HCT116 (cell line): ENCODE measurements at regions not wholly inside any gene's neighbourhood (a gene's known extent, or its start where the extent isn't known, plus 50 kb on each side); places are given as distances from the start of the nearest gene placed in this dataset.

ENCODE experiments used
- ATAC-seq: fragments of 200-7000 bp; cut with Tn5 transposase; 2 replicates; pipeline ENCODE4 v1.9.1; 2020; ENCODE audit warnings: mild to moderate bottlenecking, moderate library complexity
- BruUV-seq: library from RNA; stranded (reverse); fragments of 400-500 nt; replicated peaks from 2 replicates; lab custom pipeline; 2021; lab: Mats Ljungman, UMichigan
- CTCF ChIA-PET: fragments of 300-600 bp; sonication (Branson Sonifier 250); formaldehyde crosslinking; loops from one replicate; lab custom pipeline; 2021; ENCODE audit warnings: antibody characterized with exemption; lab: Charles Lee
- POLR2A ChIA-PET: fragments of 300-600, 350-600 bp; sonication (Branson Sonifier 250); formaldehyde crosslinking; loops from one replicate; lab custom pipeline; 2021; ENCODE audit warnings: antibody characterized with exemption; lab: Charles Lee
- RAD21 ChIA-PET, 2 experiments: fragments of 300-600 bp; sonication (Branson Sonifier 250); formaldehyde crosslinking; loops; one replicate each; lab custom pipeline; 2023; ENCODE audit warnings: low total read pairs in 2 of 2; ENCODE audit not compliant: uncharacterized antibody in 2 of 2, unreplicated experiment in 2 of 2, low non-redundant PET in 1 of 2; lab: Charles Lee
- DNase-seq: peaks from one replicate; pipeline ENCODE4 v3.0.0-alpha.2; 2010; ENCODE audit warnings: low read depth, low spot score
- H2AFZ ChIP-seq: fragments of 200-600 bp; shearing (Covaris generic), sonication (generic); 2 replicates; pipeline ENCODE4 v1.6.1; 2017; ENCODE audit warnings: low read depth, mixed run types, mixed read lengths, antibody characterized with exemption, low read length; ENCODE audit not compliant: poor library complexity, severe bottlenecking
- H3K27ac ChIP-seq: 2 replicates; pipeline ENCODE4 v1.5.1; 2012; ENCODE audit warnings: low read depth, low read length
- H3K27me3 ChIP-seq: fragments of 200-600 bp; sonication (generic); 2 replicates; pipeline ENCODE4 v1.6.1; 2016; ENCODE audit warnings: mixed run types, low read length, mixed read lengths; ENCODE audit not compliant: insufficient read depth
- H3K36me3 ChIP-seq, 2 experiments: fragments of 200-500 bp in 1 of 2; fragments of 200-600 bp in 1 of 2; sonication (Bioruptor generic) in 1 of 2; sonication (generic) in 1 of 2; 2 replicates each; pipeline versions ENCODE4 v1.5.1 to v1.6.1; 2014 to 2016; ENCODE audit warnings: low read length in 2 of 2, inconsistent platforms in 1 of 2, mixed read lengths in 1 of 2, mixed run types in 1 of 2; ENCODE audit not compliant: insufficient read depth in 2 of 2, control insufficient read depth in 1 of 2
- H3K4me1 ChIP-seq, 2 experiments: fragments of 200-600 bp in 1 of 2; sonication (generic) in 1 of 2; 2 replicates each; pipeline versions ENCODE4 v1.5.1 to v1.6.1; 2012 to 2017; ENCODE audit warnings: low read length in 2 of 2, inconsistent platforms in 1 of 2, mild to moderate bottlenecking in 1 of 2, mixed read lengths in 1 of 2, mixed run types in 1 of 2, moderate library complexity in 1 of 2; ENCODE audit not compliant: insufficient read depth in 2 of 2, control insufficient read depth in 1 of 2
- H3K4me2 ChIP-seq: fragments of 200-600 bp; sonication (generic); 2 replicates; pipeline ENCODE4 v1.6.1; 2017; ENCODE audit warnings: mixed run types, low read length, mixed read lengths
- H3K4me3 ChIP-seq, 2 experiments: fragments of 200-600 bp in 1 of 2; sonication (generic) in 1 of 2; replicated peaks in 1 of 2; 2 replicates each; pipeline ENCODE4 v1.5.1; 2011 to 2016; ENCODE audit warnings: low read length in 2 of 2, control low read depth in 1 of 2, low read depth in 1 of 2, mild to moderate bottlenecking in 1 of 2, mixed read lengths in 1 of 2, mixed run types in 1 of 2
- H3K79me2 ChIP-seq: fragments of 200-600 bp; sonication (generic); 2 replicates; pipeline ENCODE4 v1.6.1; 2017; ENCODE audit warnings: mild to moderate bottlenecking, mixed run types, low read length, moderate library complexity, mixed read lengths; ENCODE audit not compliant: insufficient read depth
- H3K9ac ChIP-seq: fragments of 200-600 bp; sonication (generic); 2 replicates; pipeline ENCODE4 v1.6.1; 2016; ENCODE audit warnings: low read length, mixed read lengths
- H3K9me2 ChIP-seq: fragments of 200-600 bp; sonication (generic), shearing (Covaris generic); 2 replicates; pipeline ENCODE4 v1.6.1; 2017; ENCODE audit warnings: mixed run types, mild to moderate bottlenecking, moderate library complexity; ENCODE audit not compliant: insufficient read depth
- H3K9me3 ChIP-seq, 2 experiments: fragments of 200-500 bp in 1 of 2; fragments of 200-600 bp in 1 of 2; sonication (Bioruptor generic) in 1 of 2; sonication (generic) in 1 of 2; 2 replicates each; pipeline ENCODE4 v1.6.1; 2014 to 2017; ENCODE audit warnings: low read length in 2 of 2, mixed read lengths in 2 of 2, inconsistent platforms in 1 of 2, low read depth in 1 of 2, mild to moderate bottlenecking in 1 of 2, mixed run types in 1 of 2, moderate library complexity in 1 of 2; ENCODE audit not compliant: control insufficient read depth in 1 of 2, insufficient read depth in 1 of 2
- H4K20me1 ChIP-seq: fragments of 200-600 bp; sonication (generic), shearing (Covaris generic); 2 replicates; pipeline ENCODE4 v1.6.1; 2017; ENCODE audit warnings: mixed run types, mild to moderate bottlenecking, moderate library complexity; ENCODE audit not compliant: insufficient read depth
- CBX3 ChIP-seq: IDR thresholded peaks from 2 replicates; pipeline ENCODE4 v1.6.1; 2012; ENCODE audit warnings: low read depth
- CEBPB ChIP-seq: IDR thresholded peaks from 2 replicates; pipeline ENCODE4 v1.6.1; 2012; ENCODE audit warnings: low read depth
- ELF1 ChIP-seq: IDR thresholded peaks from 2 replicates; pipeline ENCODE4 v1.6.1; 2012; ENCODE audit warnings: low read depth, borderline replicate concordance
- EZH2phosphoT487 ChIP-seq: fragments of 200-600 bp; IDR thresholded peaks from 2 replicates; pipeline ENCODE4 v1.6.1; 2018; ENCODE audit warnings: antibody characterized with exemption, borderline replicate concordance
- JUND ChIP-seq: IDR thresholded peaks from 2 replicates; pipeline ENCODE4 v1.6.1; 2012
- POLR2AphosphoS5 ChIP-seq: IDR thresholded peaks from 2 replicates; pipeline ENCODE4 v1.6.1; 2011; ENCODE audit warnings: mild to moderate bottlenecking, low read depth, low read length, moderate library complexity
- SIN3A ChIP-seq: IDR thresholded peaks from 2 replicates; pipeline ENCODE4 v1.6.1; 2012; ENCODE audit warnings: low read depth
- SP1 ChIP-seq: IDR thresholded peaks from 2 replicates; pipeline ENCODE4 v1.6.1; 2012; ENCODE audit warnings: low read depth
- TCF7L2 ChIP-seq: IDR thresholded peaks from 2 replicates; pipeline ENCODE4 v1.7.0; 2011; ENCODE audit warnings: borderline replicate concordance, inconsistent platforms; ENCODE audit not compliant: insufficient read depth, insufficient read length; ENCODE audit errors: extremely low read depth
- YY1 ChIP-seq: IDR thresholded peaks from 2 replicates; pipeline ENCODE4 v1.6.1; 2011; ENCODE audit warnings: low read length, low read depth, moderate library complexity, mild to moderate bottlenecking; ENCODE audit not compliant: insufficient replicate concordance; ENCODE audit errors: extremely low read depth
- ZFX ChIP-seq: fragments of 450-650 bp; IDR thresholded peaks from 2 replicates; pipeline ENCODE4 v1.6.1; 2017
- ZNF274 ChIP-seq: fragments of 200-500 bp; sonication (Bioruptor generic); IDR thresholded peaks from 2 replicates; pipeline ENCODE4 v1.6.1; 2014; ENCODE audit warnings: mild to moderate bottlenecking, low read depth, low read length, inconsistent platforms
- intact Hi-C: fragments of 100-400 bp; cut with micrococcal nuclease; formaldehyde crosslinking; loops from 2 replicates; pipeline ENCODE4 v1.10.0; 2022
- TF ChIP-seq, protein P1 (sequence below): IDR thresholded peaks from 2 replicates; pipeline ENCODE4 v1.6.1; 2012
- TF ChIP-seq, protein P2 (sequence below): IDR thresholded peaks from 2 replicates; pipeline ENCODE4 v1.6.1; 2012

DNA sequence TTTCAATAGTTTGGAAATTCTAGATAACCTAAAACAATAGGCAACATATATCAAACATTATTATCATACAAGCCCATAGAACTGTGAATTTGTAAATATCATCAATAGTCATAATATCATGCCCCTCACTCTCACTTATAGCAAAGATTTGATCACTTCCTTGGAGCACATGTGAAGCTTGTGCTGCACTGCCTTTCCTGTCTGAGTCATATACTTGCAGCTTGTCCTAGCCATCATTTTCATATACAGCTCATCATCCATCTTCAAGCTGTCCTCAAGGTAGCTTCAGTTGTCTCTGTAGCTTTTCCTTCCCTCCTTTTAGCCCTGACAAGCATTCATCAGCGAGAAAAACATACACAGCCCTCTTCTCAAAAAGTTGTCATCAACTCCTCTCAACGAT, 746.5 kb upstream of the FOXG1 start:
- Histone ChIP-seq H3K4me1 (no peaks in the 10 kb centered on the region), H3K27me3 (no peaks in the 10 kb centered on the region), H3K9me3 (peaks cover 12 to 18% of the 10 kb centered on the region in 2 experiments; a peak in 3 of 4 replicates), H3K9me2 (no peaks in the 10 kb centered on the region), H3K4me2 (no peak overlapping the region), H3K4me3 (no peak overlapping the region), H3K27ac (no peak overlapping the region), H3K79me2 (no peaks in the 10 kb centered on the region), H3K36me3 (no peaks in the 10 kb centered on the region), H2AFZ (no peak overlapping the region), H3K9ac (no peak overlapping the region), H4K20me1 (no peaks in the 10 kb centered on the region)
- DNase-seq (no peak), ATAC-seq (no peak)
- RAD21 ChIA-PET, result no interaction called here
- no TSS peak for BruUV-seq
- POLR2A ChIA-PET, result no interaction called here
- intact Hi-C loops, result no loop called here
- no peak for TF ChIP-seq CBX3
- TF ChIP-seq, protein P1, sequence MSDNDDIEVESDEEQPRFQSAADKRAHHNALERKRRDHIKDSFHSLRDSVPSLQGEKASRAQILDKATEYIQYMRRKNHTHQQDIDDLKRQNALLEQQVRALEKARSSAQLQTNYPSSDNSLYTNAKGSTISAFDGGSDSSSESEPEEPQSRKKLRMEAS, result no peak
- no peak for TF ChIP-seq EZH2phosphoT487
- no peak for TF ChIP-seq TCF7L2
- TF ChIP-seq CEBPB, result no peak
- TF ChIP-seq, protein P2, sequence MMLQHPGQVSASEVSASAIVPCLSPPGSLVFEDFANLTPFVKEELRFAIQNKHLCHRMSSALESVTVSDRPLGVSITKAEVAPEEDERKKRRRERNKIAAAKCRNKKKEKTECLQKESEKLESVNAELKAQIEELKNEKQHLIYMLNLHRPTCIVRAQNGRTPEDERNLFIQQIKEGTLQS, result no peak
- no peak for TF ChIP-seq ELF1
- TF ChIP-seq ZFX, result no peak
- no peak for TF ChIP-seq ZNF274
- no peak for TF ChIP-seq POLR2AphosphoS5
- no peak for TF ChIP-seq JUND
- TF ChIP-seq SP1, result no peak
- TF ChIP-seq SIN3A, result no peak
- no peak for TF ChIP-seq YY1
- CTCF ChIA-PET, result no interaction called here
